GM18870 (cell line): ENCODE measurements at regions not wholly inside any gene's neighbourhood (a gene's known extent, or its start where the extent isn't known, plus 50 kb on each side); places are given as distances from the start of the nearest gene placed in this dataset.

Experiments used
- ATAC-seq: cut with Tn5 transposase; IDR thresholded peaks from one replicate; pipeline ENCODE4 v1.9.1; 2021; ENCODE audit warnings: moderate library complexity; ENCODE audit not compliant: unreplicated experiment

DNA sequence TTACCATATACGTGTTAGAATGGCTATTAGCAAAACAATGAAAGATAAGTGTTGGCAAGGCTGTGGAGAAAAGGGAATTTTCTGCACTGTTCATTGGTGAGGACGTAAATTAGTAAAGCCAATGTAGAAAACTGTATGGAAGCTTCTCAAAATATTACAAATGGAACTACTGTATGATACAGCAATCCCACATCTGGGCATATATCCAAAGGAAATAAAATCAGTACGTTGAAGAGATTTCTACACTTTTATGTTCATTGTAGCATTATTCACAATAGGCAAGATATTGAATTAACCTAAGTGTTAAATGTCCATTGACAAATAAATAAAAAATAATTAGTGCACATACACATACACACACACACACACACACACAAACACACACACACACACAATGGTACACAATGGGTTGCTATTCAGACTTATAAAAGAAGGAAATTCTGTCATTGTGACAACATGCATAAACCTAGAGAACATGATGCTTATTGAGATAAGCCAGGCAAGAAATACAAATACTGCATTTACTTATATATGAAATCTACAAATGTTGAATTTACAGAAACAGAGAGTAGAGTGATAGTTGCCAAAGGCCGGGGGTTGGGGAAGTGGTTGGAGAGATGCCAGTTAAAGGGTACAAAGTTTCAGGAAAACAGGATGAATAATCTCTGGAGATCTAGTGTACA lies 565.8 kb upstream of the LRRC4C start:
- ATAC-seq: no peak

- ATAC-seq: no peak
Observed at GRCh38 chr11:42034826-42035225, 575.4 kb upstream of the LRRC4C start.

GRCh38 chr11:42036201-42036600 lies 576.7 kb upstream of the LRRC4C start:
- no peak for ATAC-seq

DNA sequence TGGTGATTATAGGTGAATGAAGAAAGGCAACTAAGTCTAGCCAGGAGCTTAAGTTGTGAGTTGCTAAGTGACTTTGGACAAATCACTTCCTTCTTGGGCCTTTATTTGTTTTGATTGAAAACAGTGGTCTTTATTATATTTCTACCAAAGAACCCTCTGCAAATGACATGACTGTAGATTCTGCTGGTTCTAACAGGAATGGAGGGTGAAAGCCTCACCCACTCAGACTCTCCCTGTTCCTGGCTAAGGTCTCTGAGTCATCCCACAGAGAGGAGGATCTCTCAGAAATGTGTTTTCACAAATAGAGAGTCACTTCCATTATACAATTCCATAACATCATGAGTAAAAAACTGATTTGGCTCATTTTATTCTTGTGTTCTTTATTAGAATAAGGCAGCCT lies 583.9 kb upstream of the LRRC4C start:
- ATAC-seq: no peak

DNA sequence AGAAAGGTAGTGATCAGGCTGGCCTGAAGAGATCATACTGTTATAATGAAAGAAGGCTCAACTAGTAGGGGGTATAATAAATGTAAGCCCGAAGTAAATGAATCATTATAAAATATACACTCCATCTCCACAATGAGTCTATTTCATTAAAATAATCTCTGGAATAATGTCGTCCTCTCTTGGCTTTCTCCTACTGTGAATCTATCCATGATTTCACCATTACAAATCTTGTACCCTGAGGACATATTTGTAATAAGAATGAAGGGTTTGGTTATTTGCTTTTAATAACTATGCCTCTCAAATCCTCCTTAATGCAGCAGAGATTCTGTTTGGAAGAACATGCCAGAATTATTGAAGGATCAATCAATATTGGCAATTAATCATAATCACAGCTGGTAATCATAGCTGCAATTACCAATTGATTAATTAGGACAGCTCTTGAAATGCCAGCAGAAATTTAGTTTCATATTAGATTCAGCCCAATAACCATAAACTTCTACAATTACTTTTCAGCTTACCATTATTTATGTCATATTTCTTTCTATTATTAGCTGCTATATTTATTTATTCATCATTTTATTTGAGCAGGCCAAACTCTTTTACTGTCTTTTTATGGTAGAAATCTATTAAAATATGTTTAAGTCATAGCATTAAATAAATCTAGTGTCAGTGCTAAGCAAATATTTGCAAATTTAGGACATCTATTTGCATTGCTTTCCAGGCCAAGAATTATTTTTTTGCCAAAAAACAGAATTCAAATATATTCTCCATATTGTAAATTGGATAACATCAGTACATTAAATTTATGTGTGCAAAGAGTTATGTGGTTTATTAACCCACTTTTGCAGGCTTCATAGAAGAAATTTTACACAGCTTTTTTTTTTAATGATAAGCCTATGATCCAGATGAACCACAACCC lies 588.4 kb upstream of the LRRC4C start:
- no peak for ATAC-seq

DNA sequence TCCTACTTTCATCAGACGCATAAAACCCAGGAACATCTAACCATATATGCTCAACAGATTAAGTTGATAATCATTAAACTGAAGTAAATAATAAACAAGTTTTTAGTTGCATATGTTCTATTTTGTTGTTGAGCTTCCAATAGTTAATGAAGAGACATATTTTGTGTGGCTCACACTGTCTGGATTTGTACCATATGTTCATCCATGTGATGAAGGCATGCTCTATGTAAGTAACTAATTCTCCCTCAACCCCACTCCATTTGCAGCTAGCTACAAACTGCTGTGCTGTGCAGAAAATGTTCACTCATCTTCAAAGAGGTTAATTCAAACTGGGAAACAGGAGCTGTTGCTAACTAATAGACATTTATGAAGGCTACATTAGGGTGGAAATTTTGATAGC lies 589.7 kb upstream of the LRRC4C start:
- ATAC-seq: no peak

DNA sequence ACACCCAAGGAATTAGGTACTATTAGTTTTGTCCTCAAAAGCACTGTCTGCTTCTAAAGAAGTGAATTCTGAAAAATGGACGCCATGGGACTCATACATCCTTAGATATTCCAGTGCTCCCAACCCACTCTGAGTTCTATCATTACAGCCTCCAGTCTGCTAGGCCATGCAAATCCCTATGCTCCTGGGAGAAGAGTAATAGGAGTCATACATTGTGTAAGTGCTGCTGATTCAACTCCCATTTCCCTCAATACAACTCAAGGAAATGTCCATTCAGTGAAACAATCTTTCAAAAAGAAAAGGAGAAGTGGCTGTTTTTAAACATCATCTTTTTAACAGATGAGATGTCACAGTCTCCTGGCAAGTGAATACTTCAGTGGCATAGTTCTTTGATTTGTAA lies 590.2 kb upstream of the LRRC4C start:
- ATAC-seq: no peak

GRCh38 chr11:42054351-42054900 lies 595.0 kb upstream of the LRRC4C start:
- ATAC-seq: no peak

- ATAC-seq: no peak
Observed at GRCh38 chr11:42055606-42056005, 596.2 kb upstream of the LRRC4C start.

- no peak for ATAC-seq
Observed at GRCh38 chr11:42058794-42059193, 599.3 kb upstream of the LRRC4C start.

GRCh38 chr11:42065199-42065598 lies 605.7 kb upstream of the LRRC4C start:
- ATAC-seq: no peak

DNA sequence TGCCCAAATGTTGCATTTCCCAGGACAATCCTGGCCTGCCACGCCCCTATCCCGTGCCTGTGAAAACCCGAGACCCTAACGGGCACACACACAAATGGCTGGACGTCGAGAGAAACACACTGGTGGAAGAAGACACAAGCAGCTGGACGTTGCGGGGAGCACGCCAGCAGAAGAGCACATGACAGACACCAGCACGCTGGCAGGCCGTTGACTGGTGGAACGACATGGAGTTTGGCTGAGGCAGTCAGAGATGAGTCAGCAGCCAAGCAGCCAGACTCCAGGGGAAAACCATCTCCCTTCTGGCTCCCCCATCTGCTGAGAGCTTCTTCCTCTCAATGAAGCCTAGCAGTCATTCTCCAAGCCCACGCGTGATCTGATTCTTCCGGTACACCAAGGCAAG lies 606.7 kb upstream of the LRRC4C start:
- ATAC-seq: no peak

DNA sequence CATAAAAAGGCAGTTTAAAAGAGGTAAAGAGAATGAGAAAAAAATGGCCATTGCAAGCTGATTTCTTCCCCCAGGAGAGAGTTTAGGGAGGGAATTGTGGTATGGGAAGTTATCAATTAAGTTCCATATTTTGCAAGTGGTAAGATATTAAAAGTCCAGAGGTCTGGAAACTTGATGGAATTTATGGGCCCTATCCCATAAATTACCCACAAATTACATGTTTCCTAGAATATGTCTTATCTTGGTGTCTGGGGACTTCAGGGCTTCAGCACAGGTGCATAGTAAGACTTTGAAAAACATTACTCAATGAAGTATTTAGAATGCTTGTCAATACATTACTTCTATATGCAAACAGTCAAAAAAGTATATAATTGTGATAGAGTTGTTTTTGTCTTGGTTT lies 614.9 kb upstream of the LRRC4C start:
- ATAC-seq: no peak

GRCh38 chr11:42075180-42075579 lies 615.7 kb upstream of the LRRC4C start:
- ATAC-seq: no peak

DNA sequence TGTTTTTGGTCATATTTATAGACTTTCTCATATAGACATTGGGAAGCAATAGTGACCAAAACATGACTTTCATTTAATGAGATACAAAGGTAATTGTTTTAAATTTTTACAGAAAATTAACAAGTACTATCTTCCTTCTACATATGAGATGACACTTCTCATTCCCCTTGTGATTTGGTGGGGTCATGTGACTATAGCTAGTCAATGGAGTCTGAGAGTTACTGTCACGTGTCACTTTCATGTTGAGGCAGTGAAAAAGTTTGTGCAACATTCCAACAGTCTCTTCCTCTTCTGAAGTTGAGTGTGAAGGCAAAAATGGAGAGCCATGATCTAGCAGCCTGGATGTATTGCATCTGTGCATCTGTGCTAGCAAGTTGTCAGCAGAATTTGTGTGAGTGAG lies 618.3 kb upstream of the LRRC4C start:
- ATAC-seq: no peak

DNA sequence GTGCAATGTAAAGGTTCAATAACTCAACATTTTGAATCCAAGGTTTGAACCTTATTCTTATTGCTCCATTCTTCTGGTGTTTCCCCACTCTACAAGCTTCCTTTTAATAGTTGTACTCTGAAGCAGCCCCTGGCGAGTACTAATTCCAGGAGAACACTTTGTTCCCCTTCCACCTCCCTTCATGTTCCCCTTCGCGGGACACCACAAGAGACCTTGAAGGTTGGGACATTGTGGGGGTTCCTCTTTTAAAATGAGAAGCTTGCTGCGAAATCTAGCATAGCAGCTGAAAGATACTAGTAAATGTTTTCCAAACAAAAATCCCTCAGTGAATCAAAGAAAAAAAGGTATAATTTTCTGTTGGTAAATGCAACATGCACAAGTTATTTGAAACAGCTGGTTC lies 626.3 kb upstream of the LRRC4C start:
- ATAC-seq: no peak

DNA sequence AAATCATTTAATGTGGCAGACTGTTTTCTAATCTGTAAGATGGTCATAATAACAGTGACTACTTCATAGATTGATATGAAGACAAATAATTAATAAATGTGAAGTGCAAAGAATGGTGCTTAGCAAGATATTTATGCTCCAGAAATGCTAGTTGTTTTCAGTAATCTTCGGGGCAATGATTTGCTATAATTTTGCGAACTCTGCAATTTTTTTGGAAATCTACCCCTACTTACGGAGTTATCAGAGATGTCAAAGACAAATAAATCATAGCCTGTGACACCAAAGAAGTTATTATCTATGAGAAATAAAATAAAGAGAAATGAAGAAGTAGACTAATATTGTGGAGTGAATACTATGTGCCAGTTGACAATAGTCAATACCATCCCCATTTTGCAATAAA lies 634.1 kb upstream of the LRRC4C start:
- no peak for ATAC-seq

DNA sequence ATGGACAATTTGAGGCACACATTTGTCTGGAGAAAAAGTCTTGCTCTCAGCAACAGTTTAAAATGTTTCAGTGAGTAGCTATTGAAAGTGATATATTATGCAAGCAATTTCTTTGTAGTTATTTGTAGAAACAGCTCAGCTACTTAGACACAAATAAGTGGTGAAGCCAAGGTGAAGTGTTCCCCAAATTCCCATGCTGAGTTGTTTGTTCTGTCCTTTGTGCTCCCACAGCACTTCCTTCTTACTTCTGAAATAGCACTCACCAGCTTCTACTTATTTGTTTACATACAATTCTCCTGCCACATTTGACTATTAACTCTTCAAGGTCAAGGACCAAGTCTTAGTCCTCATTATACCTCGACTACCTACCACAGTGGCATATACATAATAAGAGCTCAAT lies 638.6 kb upstream of the LRRC4C start:
- no peak for ATAC-seq

DNA sequence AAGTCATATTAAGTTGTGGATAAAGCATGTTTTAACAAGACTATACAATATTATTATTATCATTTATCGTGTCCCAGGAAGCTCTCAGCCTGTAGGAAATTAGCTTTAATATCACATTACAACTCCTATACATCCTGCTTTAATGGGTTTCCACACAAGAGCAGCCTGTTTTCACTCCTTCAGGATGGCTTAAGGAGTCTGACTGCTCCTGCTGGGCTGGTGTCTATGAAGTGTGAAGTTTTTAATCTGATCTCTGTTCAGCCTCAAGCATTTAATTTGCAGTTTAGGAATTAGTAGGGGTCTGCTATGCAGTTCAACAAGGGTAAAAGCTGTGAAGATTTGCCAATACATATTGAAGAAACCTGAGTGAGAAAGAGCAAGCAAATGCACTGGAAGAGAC lies 653.4 kb upstream of the LRRC4C start:
- no peak for ATAC-seq

DNA sequence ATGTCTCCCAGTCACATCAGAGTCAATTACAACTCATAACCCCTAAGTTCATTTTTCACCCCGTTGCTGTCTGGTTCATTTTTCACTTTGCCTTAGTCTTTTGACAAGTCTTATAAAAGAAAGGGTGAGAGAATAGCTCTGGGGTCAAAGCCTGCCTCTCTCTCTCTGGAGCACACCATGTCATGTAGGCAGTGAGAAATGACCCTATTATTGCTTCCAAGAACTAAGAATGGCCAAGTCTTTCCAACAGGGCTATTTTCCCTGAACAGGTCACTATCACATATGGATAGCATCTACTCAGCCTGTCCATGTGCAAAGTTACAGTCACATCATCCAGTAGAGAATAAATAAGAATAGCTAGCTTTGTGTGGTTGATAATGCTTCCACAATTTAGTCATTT lies 655.5 kb upstream of the LRRC4C start:
- no peak for ATAC-seq

GRCh38 chr11:42138454-42138853 lies 679.0 kb upstream of the LRRC4C start:
- ATAC-seq: no peak

DNA sequence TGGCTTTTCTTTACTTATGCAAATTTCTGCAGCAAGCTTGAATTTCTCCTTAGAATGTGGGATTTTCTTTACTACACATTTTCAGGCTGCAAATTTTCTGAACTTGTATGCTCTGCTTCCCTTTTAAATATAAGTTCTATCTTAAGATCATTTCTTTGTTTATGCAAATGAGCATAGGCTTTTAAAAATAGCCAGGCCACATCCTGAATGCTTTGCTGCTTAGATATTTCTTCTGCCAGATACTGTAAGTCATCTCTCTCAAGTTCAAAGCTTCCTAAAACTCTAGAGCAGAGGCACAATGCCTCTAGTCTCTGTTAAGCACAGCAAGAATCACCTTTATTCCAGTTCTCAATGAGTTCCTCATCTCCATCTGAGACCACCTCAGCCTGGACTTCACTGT lies 685.9 kb upstream of the LRRC4C start:
- ATAC-seq: no peak
